ENCODE measurements at regions not wholly inside any gene's neighbourhood (a gene's known extent, or its start where the extent isn't known, plus 50 kb on each side); places are given as distances from the start of the nearest gene placed in this dataset.

- intact Hi-C loops (cut with micrococcal nuclease; ENCODE audit: unreplicated experiment): no loop called here
- DNase-seq (ENCODE audit: low spot score): no peak
Measured at GRCh38 chr1:14441302-14441741, 157.2 kb upstream of the KAZN start.

More at GRCh38 chr1:14441302-14441741, 157.2 kb upstream of the KAZN start:
- Histone ChIP-seq H3K36me3 (replicated peaks in 1 of 2; ENCODE audit: control insufficient read depth in 1 of 2, insufficient read depth in 2 of 2, low read length in 2 of 2) (no peaks in the 10 kb centered on the region), H3K9ac (ENCODE audit: insufficient read depth, low read depth, low read length) (no peak overlapping the region), H3K27me3 (ENCODE audit: control insufficient read depth in 1 of 2, insufficient read depth in 2 of 2, low read length in 2 of 2) (peaks cover 0 to 15% of the 10 kb centered on the region in 2 experiments; a peak in 1 of 5 replicates), H3K4me3 (replicated peaks in 1 of 3; ENCODE audit: insufficient read depth in 1 of 3, low read depth in 2 of 3, low read length in 3 of 3) (no peak overlapping the region), H3K4me1 (ENCODE audit: insufficient read depth, low read length) (no peaks in the 10 kb centered on the region), H3K4me2 (ENCODE audit: low read depth, low read length) (no peak overlapping the region), H3K9me3 (ENCODE audit: low read length) (no peaks in the 10 kb centered on the region), H4K20me1 (ENCODE audit: insufficient read depth, low read length) (no peaks in the 10 kb centered on the region), H3K27ac (ENCODE audit: extremely low read length, insufficient read depth, low read length) (no peak overlapping the region), H3K79me2 (ENCODE audit: insufficient read depth, low read length) (no peaks in the 10 kb centered on the region), H2AFZ (ENCODE audit: low read length) (no peak overlapping the region)
- 29% methylated on average over 6 of the region's 6 CpGs for WGBS (ENCODE audit: low lambda C conversion rate)
- CTCF ChIA-PET (ENCODE audit: low intra/inter-chr PET ratio, low total read pairs): no interaction called here
- ATAC-seq: no peak
- no peak for FAIRE-seq
- no TSS peak for BruUV-seq (replicated peaks)
- TF ChIP-seq ZNF567 (CRISPR knock-in tag; IDR thresholded peaks at IDR 0.05; ENCODE audit: borderline replicate concordance): no peak
- TF ChIP-seq ZFP36 (IDR thresholded peaks at IDR 0.05; ENCODE audit: borderline replicate concordance, low read depth, low read length, partially characterized antibody): no peak
- no peak for TF ChIP-seq ZNF773 (CRISPR knock-in tag; IDR thresholded peaks at IDR 0.05; ENCODE audit: borderline replicate concordance)
- no peak for TF ChIP-seq ZNF816 (CRISPR knock-in tag; IDR thresholded peaks at IDR 0.05; ENCODE audit: borderline replicate concordance)
- TF ChIP-seq TIGD3 (CRISPR knock-in tag; IDR thresholded peaks at IDR 0.05; ENCODE audit: borderline replicate concordance): no peak
- TF ChIP-seq KLF6 (CRISPR knock-in tag; IDR thresholded peaks at IDR 0.05): no peak
- no peak for TF ChIP-seq HDAC6 (IDR thresholded peaks at IDR 0.05; ENCODE audit: low read depth, low read length)
- TF ChIP-seq MBD4 (IDR thresholded peaks at IDR 0.05; ENCODE audit: borderline replicate concordance, low read length): no peak
- no peak for TF ChIP-seq RFX5 (IDR thresholded peaks at IDR 0.05; ENCODE audit: low read depth, low read length)
- TF ChIP-seq, protein P1, sequence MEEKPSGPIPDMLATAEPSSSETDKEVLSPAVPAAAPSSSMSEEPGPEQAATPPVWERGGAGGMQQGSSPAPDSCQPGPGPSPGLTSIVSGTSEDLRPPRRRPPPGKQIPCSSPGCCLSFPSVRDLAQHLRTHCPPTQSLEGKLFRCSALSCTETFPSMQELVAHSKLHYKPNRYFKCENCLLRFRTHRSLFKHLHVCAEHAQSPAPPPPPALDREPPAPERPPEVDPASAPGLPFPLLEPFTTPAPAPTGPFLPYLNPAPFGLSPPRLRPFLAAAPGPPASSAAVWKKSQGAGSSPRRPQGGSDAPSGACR (CRISPR knock-in tag; IDR thresholded peaks at IDR 0.05): no peak
- TF ChIP-seq, protein P2, sequence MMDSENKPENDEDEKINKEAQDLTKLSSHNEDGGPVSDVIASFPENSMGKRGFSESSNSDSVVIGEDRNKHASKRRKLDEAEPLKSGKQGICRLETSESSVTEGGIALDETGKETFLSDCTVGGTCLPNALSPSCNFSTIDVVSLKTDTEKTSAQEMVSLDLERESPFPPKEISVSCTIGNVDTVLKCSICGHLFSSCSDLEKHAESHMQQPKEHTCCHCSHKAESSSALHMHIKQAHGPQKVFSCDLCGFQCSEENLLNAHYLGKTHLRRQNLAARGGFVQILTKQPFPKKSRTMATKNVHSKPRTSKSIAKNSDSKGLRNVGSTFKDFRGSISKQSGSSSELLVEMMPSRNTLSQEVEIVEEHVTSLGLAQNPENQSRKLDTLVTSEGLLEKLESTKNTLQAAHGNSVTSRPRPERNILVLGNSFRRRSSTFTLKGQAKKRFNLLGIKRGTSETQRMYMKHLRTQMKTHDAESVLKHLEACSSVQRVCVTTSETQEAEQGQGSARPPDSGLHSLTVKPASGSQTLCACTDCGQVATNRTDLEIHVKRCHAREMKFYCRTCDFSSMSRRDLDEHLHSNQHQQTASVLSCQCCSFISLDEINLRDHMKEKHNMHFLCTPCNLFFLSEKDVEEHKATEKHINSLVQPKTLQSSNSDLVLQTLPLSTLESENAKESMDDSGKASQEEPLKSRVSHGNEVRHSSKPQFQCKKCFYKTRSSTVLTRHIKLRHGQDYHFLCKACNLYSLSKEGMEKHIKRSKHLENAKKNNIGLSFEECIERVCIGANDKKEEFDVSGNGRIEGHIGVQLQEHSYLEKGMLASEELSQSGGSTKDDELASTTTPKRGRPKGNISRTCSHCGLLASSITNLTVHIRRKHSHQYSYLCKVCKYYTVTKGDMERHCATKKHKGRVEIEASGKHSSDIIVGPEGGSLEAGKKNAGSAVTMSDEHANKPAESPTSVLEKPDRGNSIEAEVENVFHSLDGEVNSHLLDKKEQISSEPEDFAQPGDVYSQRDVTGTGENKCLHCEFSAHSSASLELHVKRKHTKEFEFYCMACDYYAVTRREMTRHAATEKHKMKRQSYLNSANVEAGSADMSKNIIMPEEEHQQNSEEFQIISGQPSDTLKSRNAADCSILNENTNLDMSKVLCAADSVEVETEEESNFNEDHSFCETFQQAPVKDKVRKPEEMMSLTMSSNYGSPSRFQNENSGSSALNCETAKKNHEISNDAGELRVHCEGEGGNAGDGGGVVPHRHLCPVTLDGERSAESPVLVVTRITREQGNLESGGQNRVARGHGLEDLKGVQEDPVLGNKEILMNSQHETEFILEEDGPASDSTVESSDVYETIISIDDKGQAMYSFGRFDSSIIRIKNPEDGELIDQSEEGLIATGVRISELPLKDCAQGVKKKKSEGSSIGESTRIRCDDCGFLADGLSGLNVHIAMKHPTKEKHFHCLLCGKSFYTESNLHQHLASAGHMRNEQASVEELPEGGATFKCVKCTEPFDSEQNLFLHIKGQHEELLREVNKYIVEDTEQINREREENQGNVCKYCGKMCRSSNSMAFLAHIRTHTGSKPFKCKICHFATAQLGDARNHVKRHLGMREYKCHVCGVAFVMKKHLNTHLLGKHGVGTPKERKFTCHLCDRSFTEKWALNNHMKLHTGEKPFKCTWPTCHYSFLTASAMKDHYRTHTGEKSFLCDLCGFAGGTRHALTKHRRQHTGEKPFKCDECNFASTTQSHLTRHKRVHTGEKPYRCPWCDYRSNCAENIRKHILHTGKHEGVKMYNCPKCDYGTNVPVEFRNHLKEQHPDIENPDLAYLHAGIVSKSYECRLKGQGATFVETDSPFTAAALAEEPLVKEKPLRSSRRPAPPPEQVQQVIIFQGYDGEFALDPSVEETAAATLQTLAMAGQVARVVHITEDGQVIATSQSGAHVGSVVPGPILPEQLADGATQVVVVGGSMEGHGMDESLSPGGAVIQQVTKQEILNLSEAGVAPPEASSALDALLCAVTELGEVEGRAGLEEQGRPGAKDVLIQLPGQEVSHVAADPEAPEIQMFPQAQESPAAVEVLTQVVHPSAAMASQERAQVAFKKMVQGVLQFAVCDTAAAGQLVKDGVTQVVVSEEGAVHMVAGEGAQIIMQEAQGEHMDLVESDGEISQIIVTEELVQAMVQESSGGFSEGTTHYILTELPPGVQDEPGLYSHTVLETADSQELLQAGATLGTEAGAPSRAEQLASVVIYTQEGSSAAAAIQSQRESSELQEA (CRISPR knock-in tag; IDR thresholded peaks at IDR 0.05; ENCODE audit: not compliant biosample characterization): no peak
- TF ChIP-seq KMT2B (CRISPR knock-in tag; IDR thresholded peaks at IDR 0.05): no peak
- TF ChIP-seq HOXD1 (CRISPR knock-in tag; IDR thresholded peaks at IDR 0.05): no peak
- no peak for TF ChIP-seq ZNF253 (CRISPR knock-in tag; IDR thresholded peaks at IDR 0.05; ENCODE audit: borderline replicate concordance)
- no peak for TF ChIP-seq ZNF3 (CRISPR knock-in tag; IDR thresholded peaks at IDR 0.05)
- no peak for TF ChIP-seq PHF20 (CRISPR knock-in tag; IDR thresholded peaks at IDR 0.05)
- TF ChIP-seq DNMT3B (CRISPR knock-in tag; conservative IDR thresholded peaks at IDR 0.05): no peak
- in situ Hi-C loops (cut with HindIII; ENCODE audit: extremely low pct_ligation_motif_present, low pct_unique_long_range_greater_than_20kb): no loop called here
- POLR2A ChIA-PET: no interaction called here
